ENCODE measurements at regions not wholly inside any gene's neighbourhood (a gene's known extent, or its start where the extent isn't known, plus 50 kb on each side); places are given as distances from the start of the nearest gene placed in this dataset.
"Not testable (repeated sequence)": the region's sequence is repeated elsewhere in the genome, so short reads cannot be mapped to it uniquely, and the experiment has no call there.

- no peak for DNase-seq (ENCODE audit: low read depth)
Measured at GRCh38 chr21:16116798-16117197, 387.0 kb downstream of the USP25 start.

- DNase-seq (ENCODE audit: low read depth) = no peak
Measured at GRCh38 chr21:16117331-16117730, 387.5 kb downstream of the USP25 start.

GRCh38 chr21:16117851-16118590, 388.2 kb downstream of the USP25 start:
- peak; percentile 60 for DNase-seq (ENCODE audit: low read depth)

- DNase-seq (ENCODE audit: low read depth) = peak; percentile 78
Measured at GRCh38 chr21:16124378-16125138, 394.8 kb downstream of the USP25 start.

GRCh38 chr21:16125274-16125673, 395.5 kb downstream of the USP25 start:
- DNase-seq (ENCODE audit: low read depth) = no peak

GRCh38 chr21:16132453-16132852, 402.7 kb downstream of the USP25 start:
- not testable (repeated sequence) for DNase-seq (ENCODE audit: low read depth)

GRCh38 chr21:16133248-16133647, 403.5 kb downstream of the USP25 start:
- DNase-seq (ENCODE audit: low read depth) = no peak

- no peak for DNase-seq (ENCODE audit: low read depth)
Measured at GRCh38 chr21:16134134-16134533, 404.4 kb downstream of the USP25 start.

- no peak for DNase-seq (ENCODE audit: low read depth)
Measured at GRCh38 chr21:16137106-16137505, 407.3 kb downstream of the USP25 start.

GRCh38 chr21:16145052-16145451, 415.3 kb downstream of the USP25 start:
- DNase-seq (ENCODE audit: low read depth) = no peak

- DNase-seq (ENCODE audit: low read depth) = no peak
Measured at GRCh38 chr21:16145479-16145878, 415.7 kb downstream of the USP25 start.

- DNase-seq (ENCODE audit: low read depth) = no peak
Measured at GRCh38 chr21:16154321-16154720, 424.5 kb downstream of the USP25 start.

GRCh38 chr21:16154951-16155635, 425.3 kb downstream of the USP25 start:
- DNase-seq (ENCODE audit: low read depth) = no peak

- DNase-seq (ENCODE audit: low read depth) = no peak
Measured at GRCh38 chr21:16156841-16157489, 427.2 kb downstream of the USP25 start.

- no peak for DNase-seq (ENCODE audit: low read depth)
Measured at GRCh38 chr21:16159213-16159970, 429.6 kb downstream of the USP25 start.

- no peak for DNase-seq (ENCODE audit: low read depth)
Measured at GRCh38 chr21:16159971-16160350, 430.2 kb downstream of the USP25 start.

GRCh38 chr21:16162953-16163352, 433.2 kb downstream of the USP25 start:
- DNase-seq (ENCODE audit: low read depth) = no peak

- peak; percentile 17 for DNase-seq (ENCODE audit: low read depth)
Measured at GRCh38 chr21:16169102-16169511, 439.3 kb downstream of the USP25 start.

- DNase-seq (ENCODE audit: low read depth) = no peak
Measured at GRCh38 chr21:16169779-16170178, 440.0 kb downstream of the USP25 start.

- DNase-seq (ENCODE audit: low read depth) = no peak
Measured at GRCh38 chr21:16176570-16176969, 446.8 kb downstream of the USP25 start.

GRCh38 chr21:16177532-16177931, 447.8 kb downstream of the USP25 start:
- DNase-seq (ENCODE audit: low read depth) = no peak

GRCh38 chr21:16179773-16180172, 450.0 kb downstream of the USP25 start:
- DNase-seq (ENCODE audit: low read depth) = no peak

Measured in GM04503 (cell line).